Uterus (tissue), 2 donors: ENCODE measurements at regions not wholly inside any gene's neighbourhood (a gene's known extent, or its start where the extent isn't known, plus 50 kb on each side); places are given as distances from the start of the nearest gene placed in this dataset.

Source experiments
- CTCF ChIP-seq, 4 experiments: fragments of 200-600 bp in 2 of 4; fragments of 450-650 bp in 2 of 4; sonication (generic) in 2 of 4; IDR thresholded peaks; one replicate each; pipeline ENCODE4 v1.5.1; 2016 to 2019; ENCODE audit warnings: antibody characterized with exemption in 4 of 4, mild to moderate bottlenecking in 2 of 4, moderate library complexity in 1 of 4
- POLR2A ChIP-seq, 2 donors: fragments of 450-650 bp; IDR thresholded peaks; one replicate each; pipeline ENCODE4 v1.6.1; 2016; ENCODE audit warnings: antibody characterized with exemption in 2 of 2, mild to moderate bottlenecking in 1 of 2, moderate library complexity in 1 of 2

DNA sequence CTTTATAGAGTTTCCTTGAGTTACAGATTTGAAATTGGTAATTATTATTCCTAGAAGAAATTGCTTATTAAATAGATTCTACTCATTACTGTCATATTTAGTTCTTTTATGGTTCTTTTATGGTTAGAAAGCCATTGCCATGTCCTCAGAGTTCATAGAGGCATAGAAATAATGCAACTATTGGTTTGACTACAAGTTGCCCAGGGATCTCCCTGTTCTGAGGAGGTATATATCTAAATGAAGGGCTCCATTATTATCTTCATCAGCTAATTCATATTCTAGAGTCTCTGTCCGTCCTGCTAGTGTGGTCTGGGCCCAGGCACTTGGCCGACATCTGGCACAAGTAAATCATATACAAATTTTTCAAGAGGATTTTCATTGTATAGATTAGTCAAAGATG lies 535.7 kb downstream of the PPP4R3C start:
- TF ChIP-seq CTCF (IDR thresholded peaks at IDR 0.05) (no peak), POLR2A (IDR thresholded peaks at IDR 0.05) (no peak)
